Esophagus squamous epithelium (tissue), 4 donors: ENCODE measurements at regions not wholly inside any gene's neighbourhood (a gene's known extent, or its start where the extent isn't known, plus 50 kb on each side); places are given as distances from the start of the nearest gene placed in this dataset.

Experiments
- CTCF ChIP-seq, 6 experiments: fragments of 450-650 bp in 4 of 6; fragments of 200-600 bp in 2 of 6; sonication (generic) in 2 of 6; IDR thresholded peaks; one replicate each; pipeline ENCODE4 v1.5.1; 2016 to 2019; ENCODE audit warnings: antibody characterized with exemption in 6 of 6, mild to moderate bottlenecking in 4 of 6, moderate library complexity in 4 of 6
- POLR2A ChIP-seq, 4 donors: fragments of 450-650 bp; IDR thresholded peaks; one replicate each; pipeline ENCODE4 v1.6.1; 2017; ENCODE audit warnings: antibody characterized with exemption in 4 of 4, mild to moderate bottlenecking in 4 of 4, moderate library complexity in 3 of 4

GRCh38 chr2:144079803-144080202, 440.1 kb downstream of the ZEB2 start:
- no peak for TF ChIP-seq CTCF (IDR thresholded peaks at IDR 0.05)
- no peak for TF ChIP-seq POLR2A (IDR thresholded peaks at IDR 0.05)
